ENCODE measurements at regions not wholly inside any gene's neighbourhood (a gene's known extent, or its start where the extent isn't known, plus 50 kb on each side); places are given as distances from the start of the nearest gene placed in this dataset.

DNA sequence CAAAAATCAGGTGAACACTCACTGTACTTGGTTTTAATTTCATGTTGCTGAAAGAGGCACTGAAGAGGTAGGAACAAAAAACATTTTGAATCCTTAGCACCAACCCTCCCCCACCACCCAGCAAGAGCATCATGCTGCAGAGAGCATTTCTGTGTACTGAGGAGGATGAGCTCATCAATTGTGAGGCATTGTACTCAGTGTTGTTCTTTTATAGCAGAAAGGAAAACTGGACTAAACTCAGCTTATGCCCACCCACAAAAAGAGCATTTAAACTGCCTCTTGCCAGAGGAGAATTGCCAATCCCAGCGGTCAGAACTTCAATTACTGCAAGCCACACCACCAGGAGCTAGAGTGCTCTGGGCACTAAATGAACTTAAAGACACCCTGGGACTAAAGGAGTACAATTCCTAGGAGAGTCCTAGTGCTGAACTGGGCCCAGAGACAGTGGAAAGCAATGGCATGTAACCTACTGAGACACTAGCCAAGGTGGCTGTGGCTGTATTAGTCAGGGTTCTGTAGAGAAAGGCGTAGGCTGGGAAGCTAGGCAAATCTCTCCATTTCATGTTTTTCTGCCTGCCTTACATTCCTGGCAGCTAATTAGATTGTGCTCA is 280.7 kb upstream of the KLHL4 start:
- Histone ChIP-seq H3K27ac (ENCODE audit: low read length) (no peak overlapping the region), H3K4me1 (ENCODE audit: control insufficient read depth, insufficient read depth, low read length) (no peaks in the 10 kb centered on the region), H3K27me3 (ENCODE audit: control insufficient read depth in 1 of 2, insufficient read depth in 2 of 2, low read length in 2 of 2) (no peaks in the 10 kb centered on the region)

DNA sequence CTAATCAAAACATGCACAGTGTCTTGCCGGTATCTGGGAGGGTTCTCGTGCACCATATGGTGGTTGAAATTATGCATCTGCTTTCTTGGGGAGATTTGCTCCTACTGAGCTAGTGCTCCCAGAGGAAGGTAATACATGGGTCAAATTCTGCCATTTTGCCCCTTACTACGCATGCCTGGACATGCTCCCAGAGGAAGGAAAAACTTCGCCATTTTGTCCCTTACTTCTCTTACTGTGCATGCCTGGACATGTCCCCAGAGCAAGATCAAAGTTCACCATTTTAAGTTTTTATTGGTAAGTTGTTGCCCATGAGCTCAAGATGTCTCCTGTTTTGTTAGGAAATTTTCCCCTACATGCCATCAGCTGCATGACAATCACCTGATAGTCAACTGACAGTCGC is 252.1 kb upstream of the KLHL4 start:
- Histone ChIP-seq H3K4me3 (ENCODE audit: low read length in 2 of 2) (no peak overlapping the region), H3K9me3 (ENCODE audit: control insufficient read depth in 2 of 2, low read length in 2 of 2) (peaks cover 0 to 4% of the 10 kb centered on the region in 2 donors), H3K4me1 (ENCODE audit: control insufficient read depth, insufficient read depth, low read length) (no peaks in the 10 kb centered on the region), H3K27ac (ENCODE audit: low read length) (no peak overlapping the region), H3K36me3 (ENCODE audit: control insufficient read depth in 2 of 2, insufficient read depth in 2 of 2, low read length in 2 of 2) (no peaks in the 10 kb centered on the region), H3K9ac (ENCODE audit: low read length in 2 of 2) (no peak overlapping the region), H3K27me3 (ENCODE audit: control insufficient read depth in 1 of 2, insufficient read depth in 2 of 2, low read length in 2 of 2) (peaks cover 0 to 2% of the 10 kb centered on the region in 2 donors)

More for the DNA sequence above, 280.7 kb upstream of the KLHL4 start:
- Histone ChIP-seq H3K4me3 (ENCODE audit: low read length in 2 of 2) (no peak overlapping the region), H3K9me3 (ENCODE audit: control insufficient read depth in 2 of 2, low read length in 2 of 2) (no peaks in the 10 kb centered on the region), H3K9ac (ENCODE audit: low read length in 2 of 2) (no peak overlapping the region), H3K36me3 (ENCODE audit: control insufficient read depth in 2 of 2, insufficient read depth in 2 of 2, low read length in 2 of 2) (no peaks in the 10 kb centered on the region)

DNA sequence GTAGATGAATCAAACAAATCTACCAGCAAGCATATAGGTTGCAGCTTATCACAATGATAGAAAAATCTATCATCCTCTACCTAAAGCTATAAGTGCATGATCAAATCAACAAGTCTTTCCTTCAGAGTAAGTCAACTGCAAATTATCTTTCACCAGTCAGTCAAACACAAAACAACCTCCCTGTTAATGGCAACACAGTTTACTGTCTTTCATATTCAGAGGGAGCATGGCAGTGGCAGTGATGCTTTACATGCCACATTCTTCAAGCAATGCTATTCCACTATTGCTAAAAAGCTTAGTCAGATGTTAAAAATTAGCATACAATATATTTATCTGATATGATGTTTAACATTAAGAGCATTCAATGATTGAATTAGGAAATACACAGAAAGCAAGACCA is 245.1 kb upstream of the KLHL4 start:
- no peaks in the 10 kb centered on the region for H3K9me3 ChIP-seq (ENCODE audit: control insufficient read depth in 2 of 2, low read length in 2 of 2)
- H3K36me3 ChIP-seq (ENCODE audit: control insufficient read depth in 2 of 2, insufficient read depth in 2 of 2, low read length in 2 of 2) = no peaks in the 10 kb centered on the region
- H3K4me3 ChIP-seq (ENCODE audit: low read length in 2 of 2) = no peak overlapping the region
- no peak overlapping the region for H3K9ac ChIP-seq (ENCODE audit: low read length in 2 of 2)
- no peak overlapping the region for H3K27ac ChIP-seq (ENCODE audit: low read length)
- no peaks in the 10 kb centered on the region for H3K4me1 ChIP-seq (ENCODE audit: control insufficient read depth, insufficient read depth, low read length)
- H3K27me3 ChIP-seq (ENCODE audit: control insufficient read depth in 1 of 2, insufficient read depth in 2 of 2, low read length in 2 of 2) = no peaks in the 10 kb centered on the region

DNA sequence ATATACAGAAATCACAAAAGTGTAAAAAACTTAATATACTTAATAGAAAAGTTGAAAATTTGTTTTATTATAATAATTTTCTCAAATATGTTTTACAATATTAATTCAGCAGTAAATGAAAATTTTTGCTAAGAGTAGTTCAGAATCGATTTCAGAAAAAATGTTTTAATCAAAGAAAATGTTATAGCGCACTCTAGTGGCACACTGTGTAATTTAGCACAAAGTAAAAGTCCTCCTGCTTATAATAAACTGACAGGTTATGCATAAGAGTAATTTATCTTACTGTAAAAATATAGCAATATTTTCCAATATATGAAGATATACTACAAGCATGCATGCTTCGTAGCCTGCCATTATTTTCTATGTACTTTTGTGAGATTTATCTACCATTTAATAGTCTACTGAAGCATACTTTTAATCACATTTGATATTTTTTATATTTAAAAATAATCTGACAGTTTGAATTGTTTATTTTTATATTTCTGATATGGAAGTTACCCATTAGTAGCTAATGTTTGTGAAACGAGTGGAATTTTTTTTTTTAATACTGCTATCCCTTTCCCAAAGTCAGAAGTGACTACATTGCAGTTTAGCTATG is 217.9 kb upstream of the KLHL4 start:
- H3K4me1 ChIP-seq (ENCODE audit: control insufficient read depth, insufficient read depth, low read length) = no peaks in the 10 kb centered on the region
- H3K27me3 ChIP-seq (ENCODE audit: control insufficient read depth in 1 of 2, insufficient read depth in 2 of 2, low read length in 2 of 2) = no peaks in the 10 kb centered on the region
- H3K9ac ChIP-seq (ENCODE audit: low read length in 2 of 2) = no peak overlapping the region
- H3K9me3 ChIP-seq (ENCODE audit: control insufficient read depth in 2 of 2, low read length in 2 of 2) = no peaks in the 10 kb centered on the region
- H3K27ac ChIP-seq (ENCODE audit: low read length) = no peak overlapping the region
- no peak overlapping the region for H3K4me3 ChIP-seq (ENCODE audit: low read length in 2 of 2)
- no peaks in the 10 kb centered on the region for H3K36me3 ChIP-seq (ENCODE audit: control insufficient read depth in 2 of 2, insufficient read depth in 2 of 2, low read length in 2 of 2)

DNA sequence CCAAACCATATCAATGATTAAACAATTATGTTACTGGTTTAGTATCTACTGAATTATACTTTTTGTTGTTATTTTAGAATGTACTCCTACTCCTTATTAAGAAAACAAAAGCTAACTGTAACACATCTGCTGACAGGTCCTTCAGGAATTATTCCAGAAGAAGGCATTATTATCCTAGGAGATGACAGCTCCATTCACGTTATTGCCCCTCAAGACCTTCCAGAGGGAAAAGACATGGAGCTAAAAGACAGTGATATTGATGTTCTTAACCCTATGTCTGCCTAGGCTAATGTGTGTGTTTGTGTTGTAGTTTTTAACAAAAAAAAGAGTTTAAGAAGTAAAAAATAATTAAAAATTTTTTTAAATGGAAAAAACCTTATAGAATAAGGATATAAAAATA is 206.8 kb upstream of the KLHL4 start:
- H3K27ac ChIP-seq (ENCODE audit: low read length) = no peak overlapping the region
- no peaks in the 10 kb centered on the region for H3K4me1 ChIP-seq (ENCODE audit: control insufficient read depth, insufficient read depth, low read length)
- peaks cover 0 to 3% of the 10 kb centered on the region in 2 donors for H3K27me3 ChIP-seq (ENCODE audit: control insufficient read depth in 1 of 2, insufficient read depth in 2 of 2, low read length in 2 of 2)
- no peak overlapping the region for H3K4me3 ChIP-seq (ENCODE audit: low read length in 2 of 2)
- no peak overlapping the region for H3K9ac ChIP-seq (ENCODE audit: low read length in 2 of 2)
- no peaks in the 10 kb centered on the region for H3K36me3 ChIP-seq (ENCODE audit: control insufficient read depth in 2 of 2, insufficient read depth in 2 of 2, low read length in 2 of 2)
- H3K9me3 ChIP-seq (ENCODE audit: control insufficient read depth in 2 of 2, low read length in 2 of 2) = no peaks in the 10 kb centered on the region

DNA sequence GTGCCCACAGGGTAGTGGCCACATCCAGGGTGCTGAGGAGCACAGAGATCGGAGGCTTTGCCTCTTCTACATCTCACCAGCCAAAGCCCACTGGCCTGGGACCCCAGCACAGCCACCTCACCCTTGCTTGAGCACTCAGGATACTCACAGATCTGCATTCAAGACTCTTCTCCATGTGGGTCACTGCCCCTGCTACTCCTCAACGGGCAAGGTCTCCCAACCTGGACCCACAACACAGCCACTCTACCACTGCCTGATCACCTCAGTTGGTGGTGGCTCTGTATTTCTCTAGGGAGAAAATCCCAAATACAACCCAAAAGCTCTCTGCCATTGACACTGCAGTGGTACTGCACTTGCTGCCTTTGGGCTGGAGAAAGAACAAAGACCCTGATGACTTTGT is 190.3 kb upstream of the KLHL4 start:
- H3K4me3 ChIP-seq (ENCODE audit: low read length in 2 of 2) = no peak overlapping the region
- H3K36me3 ChIP-seq (ENCODE audit: control insufficient read depth in 2 of 2, insufficient read depth in 2 of 2, low read length in 2 of 2) = no peaks in the 10 kb centered on the region
- peaks cover 0 to 2% of the 10 kb centered on the region in 2 donors for H3K27me3 ChIP-seq (ENCODE audit: control insufficient read depth in 1 of 2, insufficient read depth in 2 of 2, low read length in 2 of 2)
- no peaks in the 10 kb centered on the region for H3K9me3 ChIP-seq (ENCODE audit: control insufficient read depth in 2 of 2, low read length in 2 of 2)
- no peak overlapping the region for H3K9ac ChIP-seq (ENCODE audit: low read length in 2 of 2)
- no peaks in the 10 kb centered on the region for H3K4me1 ChIP-seq (ENCODE audit: control insufficient read depth, insufficient read depth, low read length)
- no peak overlapping the region for H3K27ac ChIP-seq (ENCODE audit: low read length)

DNA sequence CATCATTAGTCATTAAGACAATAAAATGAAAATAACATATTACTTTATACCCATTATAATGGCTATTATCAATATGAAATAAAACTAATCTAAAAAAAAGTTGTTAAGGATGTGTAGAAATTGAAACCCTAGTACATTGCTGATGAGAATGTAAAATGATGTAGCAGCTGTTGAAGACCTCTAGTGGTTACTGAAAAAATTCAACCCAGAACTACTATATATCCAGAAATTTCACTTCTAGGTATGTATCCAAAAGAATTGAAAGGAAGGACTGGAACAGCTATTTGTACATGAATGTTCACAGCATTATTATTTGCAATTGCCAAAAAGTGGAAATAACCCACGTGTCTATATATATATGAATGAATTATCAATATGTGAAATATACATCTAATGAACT is 180.3 kb upstream of the KLHL4 start:
- no peaks in the 10 kb centered on the region for H3K27me3 ChIP-seq (ENCODE audit: control insufficient read depth in 1 of 2, insufficient read depth in 2 of 2, low read length in 2 of 2)
- no peaks in the 10 kb centered on the region for H3K9me3 ChIP-seq (ENCODE audit: control insufficient read depth in 2 of 2, low read length in 2 of 2)
- no peak overlapping the region for H3K9ac ChIP-seq (ENCODE audit: low read length in 2 of 2)
- H3K4me1 ChIP-seq (ENCODE audit: control insufficient read depth, insufficient read depth, low read length) = no peaks in the 10 kb centered on the region
- H3K27ac ChIP-seq (ENCODE audit: low read length) = no peak overlapping the region
- no peak overlapping the region for H3K4me3 ChIP-seq (ENCODE audit: low read length in 2 of 2)
- no peaks in the 10 kb centered on the region for H3K36me3 ChIP-seq (ENCODE audit: control insufficient read depth in 2 of 2, insufficient read depth in 2 of 2, low read length in 2 of 2)

DNA sequence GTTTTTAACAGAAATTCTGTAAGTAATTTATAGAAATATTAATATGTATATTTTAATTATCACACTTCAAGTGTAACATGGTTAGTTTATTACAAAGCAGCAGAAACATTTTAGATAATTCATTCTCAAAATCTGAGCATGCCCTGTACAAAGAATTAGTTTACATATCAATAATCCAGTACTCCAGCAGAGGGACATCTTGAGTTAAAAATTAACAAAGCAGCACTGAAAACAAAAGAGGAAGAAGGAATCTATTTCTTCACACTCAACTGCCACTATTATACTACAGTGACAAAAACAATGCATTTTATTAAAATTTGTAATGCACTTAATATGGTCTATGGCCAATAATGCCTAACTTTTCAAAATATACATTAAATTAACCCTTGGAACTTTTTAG is 179.1 kb upstream of the KLHL4 start:
- H3K9me3 ChIP-seq (ENCODE audit: control insufficient read depth in 2 of 2, low read length in 2 of 2) = no peaks in the 10 kb centered on the region
- no peaks in the 10 kb centered on the region for H3K36me3 ChIP-seq (ENCODE audit: control insufficient read depth in 2 of 2, insufficient read depth in 2 of 2, low read length in 2 of 2)
- no peak overlapping the region for H3K27ac ChIP-seq (ENCODE audit: low read length)
- H3K27me3 ChIP-seq (ENCODE audit: control insufficient read depth in 1 of 2, insufficient read depth in 2 of 2, low read length in 2 of 2) = peaks cover 0 to 1% of the 10 kb centered on the region in 2 donors
- H3K9ac ChIP-seq (ENCODE audit: low read length in 2 of 2) = no peak overlapping the region
- no peaks in the 10 kb centered on the region for H3K4me1 ChIP-seq (ENCODE audit: control insufficient read depth, insufficient read depth, low read length)
- H3K4me3 ChIP-seq (ENCODE audit: low read length in 2 of 2) = no peak overlapping the region

DNA sequence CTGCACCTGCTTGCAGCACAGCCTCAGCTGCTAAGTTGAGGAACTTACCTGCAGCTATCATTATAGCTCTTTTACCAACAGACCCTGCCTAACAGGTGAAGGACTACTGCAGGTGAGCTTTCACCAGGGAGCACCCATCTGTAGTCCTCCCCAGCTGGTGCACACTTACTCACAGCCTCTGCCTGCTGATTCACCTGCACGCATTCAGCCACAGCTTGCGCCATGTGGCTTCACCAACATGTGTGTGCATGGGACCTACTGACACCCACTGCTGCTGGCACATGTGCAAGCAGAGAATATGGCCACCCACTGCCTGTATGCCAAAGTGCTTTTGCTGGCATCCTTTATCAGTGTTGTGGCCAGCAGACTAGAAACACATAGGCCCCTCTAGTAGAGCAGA is 146.7 kb upstream of the KLHL4 start:
- Histone ChIP-seq H3K27me3 (ENCODE audit: control insufficient read depth in 1 of 2, insufficient read depth in 2 of 2, low read length in 2 of 2) (no peaks in the 10 kb centered on the region), H3K4me1 (ENCODE audit: control insufficient read depth, insufficient read depth, low read length) (no peaks in the 10 kb centered on the region), H3K36me3 (ENCODE audit: control insufficient read depth in 2 of 2, insufficient read depth in 2 of 2, low read length in 2 of 2) (no peaks in the 10 kb centered on the region), H3K9ac (ENCODE audit: low read length in 2 of 2) (no peak overlapping the region), H3K27ac (ENCODE audit: low read length) (no peak overlapping the region), H3K4me3 (ENCODE audit: low read length in 2 of 2) (no peak overlapping the region), H3K9me3 (ENCODE audit: control insufficient read depth in 2 of 2, low read length in 2 of 2) (no peaks in the 10 kb centered on the region)

DNA sequence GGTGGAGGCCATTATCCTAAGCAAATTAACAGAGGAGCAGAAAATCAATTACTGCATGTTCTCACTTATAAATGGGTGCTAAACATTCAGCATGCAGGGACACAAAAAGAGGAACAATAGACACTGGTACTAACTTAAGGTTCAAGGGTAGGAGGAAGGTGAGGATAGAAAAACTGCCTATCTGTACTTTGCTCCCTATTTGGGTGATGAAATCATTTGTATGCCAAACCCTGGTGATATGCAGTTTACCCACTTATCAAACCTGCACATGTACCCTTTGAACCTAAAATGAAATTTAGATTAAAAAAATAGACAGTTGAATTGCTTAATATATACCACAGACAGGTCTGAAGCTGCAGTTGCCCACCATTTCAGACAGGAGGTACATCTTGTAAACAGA is 143.3 kb upstream of the KLHL4 start:
- no peak overlapping the region for H3K4me3 ChIP-seq (ENCODE audit: low read length in 2 of 2)
- H3K9ac ChIP-seq (ENCODE audit: low read length in 2 of 2) = no peak overlapping the region
- no peaks in the 10 kb centered on the region for H3K27me3 ChIP-seq (ENCODE audit: control insufficient read depth in 1 of 2, insufficient read depth in 2 of 2, low read length in 2 of 2)
- no peaks in the 10 kb centered on the region for H3K9me3 ChIP-seq (ENCODE audit: control insufficient read depth in 2 of 2, low read length in 2 of 2)
- no peaks in the 10 kb centered on the region for H3K36me3 ChIP-seq (ENCODE audit: control insufficient read depth in 2 of 2, insufficient read depth in 2 of 2, low read length in 2 of 2)
- no peak overlapping the region for H3K27ac ChIP-seq (ENCODE audit: low read length)
- H3K4me1 ChIP-seq (ENCODE audit: control insufficient read depth, insufficient read depth, low read length) = no peaks in the 10 kb centered on the region

DNA sequence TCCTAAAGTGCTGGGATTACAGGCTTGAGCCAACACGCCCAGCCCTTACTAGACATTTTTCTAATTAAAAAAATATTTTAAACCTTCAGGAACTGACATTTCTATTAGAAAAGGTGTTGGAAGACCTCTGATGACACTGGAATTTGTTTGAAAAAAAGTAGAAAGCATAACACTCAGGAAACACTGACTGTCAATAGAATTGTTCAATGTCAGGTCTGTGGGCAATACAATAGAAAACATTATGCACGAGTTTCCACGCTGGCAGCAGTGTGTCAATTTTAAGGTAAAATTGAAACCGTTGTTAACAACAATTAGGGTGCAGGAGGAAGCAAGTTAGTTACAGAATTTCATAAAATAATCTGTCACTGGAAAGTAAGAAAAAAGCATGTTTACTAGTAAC is 140.7 kb upstream of the KLHL4 start:
- Histone ChIP-seq H3K4me3 (ENCODE audit: low read length in 2 of 2) (no peak overlapping the region), H3K27ac (ENCODE audit: low read length) (no peak overlapping the region), H3K27me3 (ENCODE audit: control insufficient read depth in 1 of 2, insufficient read depth in 2 of 2, low read length in 2 of 2) (no peaks in the 10 kb centered on the region), H3K4me1 (ENCODE audit: control insufficient read depth, insufficient read depth, low read length) (no peaks in the 10 kb centered on the region), H3K36me3 (ENCODE audit: control insufficient read depth in 2 of 2, insufficient read depth in 2 of 2, low read length in 2 of 2) (no peaks in the 10 kb centered on the region), H3K9ac (ENCODE audit: low read length in 2 of 2) (no peak overlapping the region), H3K9me3 (ENCODE audit: control insufficient read depth in 2 of 2, low read length in 2 of 2) (no peaks in the 10 kb centered on the region)
